ENCODE measurements at regions not wholly inside any gene's neighbourhood (a gene's known extent, or its start where the extent isn't known, plus 50 kb on each side); places are given as distances from the start of the nearest gene placed in this dataset.

- intact Hi-C loops (cut with DNase I): loop anchor here in 2 of 10 donors (5.0 to 10.0 kb wide), 2 partner anchors 55 to 977 kb away; no protein-coding TSS in a partner anchor
- no peaks in the 10 kb centered on the region for H3K9me3 ChIP-seq
- whole genome bisulfite sequencing, 4 donors: 56 to 81% (median 63%) methylated on average over 1 of the region's 1 CpG
Observed at GRCh38 chr3:177347611-177348010, 150.3 kb upstream of the TBL1XR1 start.

GRCh38 chr3:177348974-177349373, 151.7 kb upstream of the TBL1XR1 start:
- TF ChIP-seq POLR2A (IDR thresholded peaks at IDR 0.05) (no peak), CTCF (IDR thresholded peaks at IDR 0.05) (no peak)
- no peak overlapping the region for H3K27ac ChIP-seq

More at GRCh38 chr3:177347611-177348010, 150.3 kb upstream of the TBL1XR1 start:
- peaks cover 16 to 53% (median 37%) of the 10 kb centered on the region in 12 donors for H3K4me1 ChIP-seq
- no peak overlapping the region for H3K27ac ChIP-seq
- DNase-seq: no peak
- H3K36me3 ChIP-seq: no peaks in the 10 kb centered on the region
- H3K27me3 ChIP-seq: no peaks in the 10 kb centered on the region
- no peak for ATAC-seq
- H3K4me3 ChIP-seq: no peak overlapping the region
- TF ChIP-seq CTCF (IDR thresholded peaks at IDR 0.05) (no peak), POLR2A (IDR thresholded peaks at IDR 0.05) (no peak)

DNA sequence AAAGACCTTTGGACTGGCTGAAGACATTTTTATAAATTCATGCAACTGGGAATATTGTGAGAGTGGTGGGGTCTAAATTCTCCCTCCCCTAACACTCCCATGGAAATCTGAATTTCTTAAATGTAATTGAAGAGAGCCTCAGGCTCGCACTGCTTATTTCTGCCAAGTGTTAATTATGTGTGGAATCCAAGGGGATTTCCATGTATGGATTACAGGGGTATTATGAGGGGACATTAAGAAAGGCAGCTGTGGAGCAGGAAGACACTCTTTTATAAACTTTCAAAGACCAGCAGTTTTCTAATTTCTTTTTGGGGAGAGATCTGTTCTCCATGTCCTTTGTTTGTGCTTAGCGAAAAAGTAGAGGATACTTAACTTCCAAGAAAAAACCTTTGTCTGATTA, 152.1 kb upstream of the TBL1XR1 start:
- Histone ChIP-seq H3K27me3 (no peaks in the 10 kb centered on the region), H3K27ac (no peak overlapping the region), H3K36me3 (no peaks in the 10 kb centered on the region), H3K9me3 (no peaks in the 10 kb centered on the region), H3K4me3 (no peak overlapping the region), H3K4me1 (peaks cover 12 to 45% (median 22%) of the 10 kb centered on the region in 12 donors)
- ATAC-seq (no peak), DNase-seq (no peak)
- intact Hi-C loops (cut with DNase I): loop anchor here in 2 of 10 donors (5.0 to 10.0 kb wide), 2 partner anchors 57 to 975 kb away; no protein-coding TSS in a partner anchor
- WGBS, 4 donors: 86 to 94% (median 88%) methylated on average over 2 of the region's 2 CpGs
- no peak for TF ChIP-seq POLR2A (IDR thresholded peaks at IDR 0.05)
- TF ChIP-seq CTCF (IDR thresholded peaks at IDR 0.05): no peak

More at GRCh38 chr3:177348974-177349373, 151.7 kb upstream of the TBL1XR1 start:
- Histone ChIP-seq H3K36me3 (no peaks in the 10 kb centered on the region), H3K27me3 (no peaks in the 10 kb centered on the region), H3K4me1 (peaks cover 12 to 49% (median 26%) of the 10 kb centered on the region in 12 donors), H3K9me3 (no peaks in the 10 kb centered on the region), H3K4me3 (no peak overlapping the region)
- WGBS, 4 donors: 79 to 91% (median 82%) methylated on average over 2 of the region's 2 CpGs
- ATAC-seq (no peak), DNase-seq (no peak)
- intact Hi-C loops (cut with DNase I): loop anchor here in 2 of 10 donors (5.0 to 10.0 kb wide), 2 partner anchors 57 to 976 kb away; no protein-coding TSS in a partner anchor

DNA sequence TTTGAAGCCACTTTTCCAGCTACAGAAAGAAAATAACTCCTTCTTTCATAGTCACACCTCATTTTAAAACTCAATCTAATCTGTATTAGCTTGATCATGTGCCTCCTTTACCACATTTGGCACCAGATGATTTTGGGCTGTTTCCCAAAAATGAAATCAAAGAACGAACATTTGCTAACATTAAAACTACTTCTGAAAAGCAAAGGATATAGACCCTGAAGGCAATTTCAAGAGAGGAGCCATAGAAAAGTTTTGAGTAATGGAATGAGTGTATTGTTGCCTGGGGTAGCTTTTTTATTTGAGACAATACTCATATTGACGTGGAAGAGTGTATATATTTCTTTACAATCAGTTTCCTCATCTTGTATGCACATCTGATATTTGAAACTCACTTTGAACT, 152.8 kb upstream of the TBL1XR1 start:
- intact Hi-C loops (cut with DNase I): loop anchor here in 3 of 10 donors (10.0 kb wide), 3 partner anchors 55 to 305 kb away; no protein-coding TSS in a partner anchor
- ATAC-seq: no peak

More for the DNA sequence above, 152.8 kb upstream of the TBL1XR1 start:
- 64 to 71% (median 67%) methylated on average over 2 of the region's 2 CpGs for WGBS, 4 donors
- DNase-seq: no peak
- no peak overlapping the region for H3K4me3 ChIP-seq
- H3K4me1 ChIP-seq: peaks cover 8 to 38% (median 15%) of the 10 kb centered on the region in 12 donors
- H3K9me3 ChIP-seq: no peaks in the 10 kb centered on the region
- no peak for TF ChIP-seq POLR2A (IDR thresholded peaks at IDR 0.05)
- no peak for TF ChIP-seq CTCF (IDR thresholded peaks at IDR 0.05)
- no peaks in the 10 kb centered on the region for H3K36me3 ChIP-seq
- no peak overlapping the region for H3K27ac ChIP-seq
- H3K27me3 ChIP-seq: no peaks in the 10 kb centered on the region

Data from heart left ventricle (tissue), 16 donors.